Smooth muscle cell (in vitro differentiated cells): ENCODE measurements at regions not wholly inside any gene's neighbourhood (a gene's known extent, or its start where the extent isn't known, plus 50 kb on each side); places are given as distances from the start of the nearest gene placed in this dataset.

Source experiments
- DNase-seq: peaks from one replicate; lab custom pipeline; 2025; ENCODE audit not compliant: unreplicated experiment; lab: John Stamatoyannopoulos, UW
- H2AFZ ChIP-seq: fragments of 200-600 bp; sonication (generic); 2 replicates; pipeline ENCODE4 v1.6.0; 2016; ENCODE audit warnings: antibody characterized with exemption, low read depth, mild to moderate bottlenecking
- H3F3A ChIP-seq: fragments of 200-600 bp; sonication (generic); 2 replicates; pipeline ENCODE4 v1.6.0; 2017; ENCODE audit warnings: antibody characterized with exemption, low read depth
- H3K27ac ChIP-seq: fragments of 200-600 bp; sonication (generic); 2 replicates; pipeline ENCODE4 v1.5.1; 2016; ENCODE audit warnings: low read depth, mild to moderate bottlenecking
- H3K27me3 ChIP-seq: fragments of 200-600 bp; sonication (generic); 2 replicates; pipeline ENCODE4 v1.6.1; 2016; ENCODE audit warnings: low read depth, mild to moderate bottlenecking
- H3K36me3 ChIP-seq: fragments of 200-600 bp; sonication (generic); 2 replicates; pipeline ENCODE4 v1.5.1; 2016; ENCODE audit warnings: low read depth
- H3K4me1 ChIP-seq: fragments of 200-600 bp; sonication (generic); 2 replicates; pipeline ENCODE4 v1.5.1; 2016; ENCODE audit warnings: low read depth
- H3K4me2 ChIP-seq: fragments of 200-600 bp; sonication (generic); 2 replicates; pipeline ENCODE4 v1.6.0; 2016; ENCODE audit warnings: mild to moderate bottlenecking
- H3K4me3 ChIP-seq: fragments of 200-600 bp; sonication (generic); 2 replicates; pipeline ENCODE4 v1.5.1; 2016; ENCODE audit warnings: mild to moderate bottlenecking
- H3K79me2 ChIP-seq: fragments of 200-600 bp; sonication (generic); 2 replicates; pipeline ENCODE4 v1.6.0; 2016; ENCODE audit warnings: low read depth, mild to moderate bottlenecking
- H3K9ac ChIP-seq: fragments of 200-600 bp; sonication (generic); 2 replicates; pipeline ENCODE4 v1.6.0; 2016; ENCODE audit warnings: low read depth
- H3K9me3 ChIP-seq: fragments of 200-600 bp; sonication (generic); replicated peaks from 2 replicates; pipeline ENCODE4 v1.5.1; 2016; ENCODE audit warnings: low read depth
- H4K20me1 ChIP-seq: fragments of 200-600 bp; sonication (generic); 2 replicates; pipeline ENCODE4 v1.6.0; 2016; ENCODE audit warnings: low read depth
- WGBS: methylation state at CpG from one replicate; pipeline ENCODE4 v1.1.7; 2016; ENCODE audit warnings: low lambda C conversion rate; 5-methylcytosine and 5-hydroxymethylcytosine counted together
- TF ChIP-seq, protein P1 (sequence below): fragments of 200-600 bp; sonication (generic); IDR thresholded peaks from 2 replicates; pipeline ENCODE4 v1.5.1; 2017; ENCODE audit warnings: borderline replicate concordance, mild to moderate bottlenecking, antibody characterized with exemption; ENCODE audit not compliant: insufficient read depth, poor library complexity, severe bottlenecking

GRCh38 chr12:14308516-14308915, 57.0 kb upstream of the ATF7IP start:
- Histone ChIP-seq H3K9ac (no peak overlapping the region), H3K79me2 (no peaks in the 10 kb centered on the region), H3K9me3 (no peaks in the 10 kb centered on the region), H3K27ac (no peak overlapping the region), H3K4me3 (no peak overlapping the region), H2AFZ (no peak overlapping the region), H3K27me3 (no peaks in the 10 kb centered on the region), H3K4me2 (no peak overlapping the region), H3K36me3 (no peaks in the 10 kb centered on the region), H3F3A (no peaks in the 10 kb centered on the region), H4K20me1 (no peaks in the 10 kb centered on the region), H3K4me1 (no peaks in the 10 kb centered on the region)
- no peak for DNase-seq
- TF ChIP-seq, protein P1, sequence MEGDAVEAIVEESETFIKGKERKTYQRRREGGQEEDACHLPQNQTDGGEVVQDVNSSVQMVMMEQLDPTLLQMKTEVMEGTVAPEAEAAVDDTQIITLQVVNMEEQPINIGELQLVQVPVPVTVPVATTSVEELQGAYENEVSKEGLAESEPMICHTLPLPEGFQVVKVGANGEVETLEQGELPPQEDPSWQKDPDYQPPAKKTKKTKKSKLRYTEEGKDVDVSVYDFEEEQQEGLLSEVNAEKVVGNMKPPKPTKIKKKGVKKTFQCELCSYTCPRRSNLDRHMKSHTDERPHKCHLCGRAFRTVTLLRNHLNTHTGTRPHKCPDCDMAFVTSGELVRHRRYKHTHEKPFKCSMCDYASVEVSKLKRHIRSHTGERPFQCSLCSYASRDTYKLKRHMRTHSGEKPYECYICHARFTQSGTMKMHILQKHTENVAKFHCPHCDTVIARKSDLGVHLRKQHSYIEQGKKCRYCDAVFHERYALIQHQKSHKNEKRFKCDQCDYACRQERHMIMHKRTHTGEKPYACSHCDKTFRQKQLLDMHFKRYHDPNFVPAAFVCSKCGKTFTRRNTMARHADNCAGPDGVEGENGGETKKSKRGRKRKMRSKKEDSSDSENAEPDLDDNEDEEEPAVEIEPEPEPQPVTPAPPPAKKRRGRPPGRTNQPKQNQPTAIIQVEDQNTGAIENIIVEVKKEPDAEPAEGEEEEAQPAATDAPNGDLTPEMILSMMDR, result no peak
- WGBS, result 97% methylated on average over 4 of the region's 4 CpGs

DNA sequence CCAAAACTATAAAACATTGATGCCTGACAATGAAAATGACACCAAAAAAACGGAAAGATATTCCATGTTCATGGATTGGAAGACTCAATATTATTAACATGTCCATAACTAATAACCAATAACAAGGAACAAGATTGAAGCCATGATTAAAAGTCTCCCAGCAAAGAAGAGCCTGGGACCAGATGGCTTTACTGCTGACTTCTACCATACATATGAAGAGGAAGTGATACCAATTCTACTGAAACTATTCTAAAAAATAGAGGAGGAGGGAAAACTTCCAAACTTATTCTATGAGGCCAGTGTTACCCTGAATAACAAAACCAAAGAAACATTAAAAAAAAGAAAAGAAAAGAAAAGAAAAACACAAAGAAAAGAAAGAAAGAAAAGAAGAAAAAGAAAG, 54.6 kb upstream of the ATF7IP start:
- H3K4me1 ChIP-seq, result no peaks in the 10 kb centered on the region
- no peak overlapping the region for H3K4me2 ChIP-seq
- H4K20me1 ChIP-seq, result no peaks in the 10 kb centered on the region
- H3K36me3 ChIP-seq, result no peaks in the 10 kb centered on the region
- no peaks in the 10 kb centered on the region for H3K9me3 ChIP-seq
- H3K27ac ChIP-seq, result no peak overlapping the region
- H3K4me3 ChIP-seq, result no peak overlapping the region
- no peak for DNase-seq
- TF ChIP-seq, protein P1, result no peak
- no peaks in the 10 kb centered on the region for H3K27me3 ChIP-seq
- 82% methylated on average over 1 of the region's 1 CpG for WGBS
- H3K9ac ChIP-seq, result no peak overlapping the region
- no peak overlapping the region for H2AFZ ChIP-seq
- no peaks in the 10 kb centered on the region for H3F3A ChIP-seq
- H3K79me2 ChIP-seq, result no peaks in the 10 kb centered on the region

DNA sequence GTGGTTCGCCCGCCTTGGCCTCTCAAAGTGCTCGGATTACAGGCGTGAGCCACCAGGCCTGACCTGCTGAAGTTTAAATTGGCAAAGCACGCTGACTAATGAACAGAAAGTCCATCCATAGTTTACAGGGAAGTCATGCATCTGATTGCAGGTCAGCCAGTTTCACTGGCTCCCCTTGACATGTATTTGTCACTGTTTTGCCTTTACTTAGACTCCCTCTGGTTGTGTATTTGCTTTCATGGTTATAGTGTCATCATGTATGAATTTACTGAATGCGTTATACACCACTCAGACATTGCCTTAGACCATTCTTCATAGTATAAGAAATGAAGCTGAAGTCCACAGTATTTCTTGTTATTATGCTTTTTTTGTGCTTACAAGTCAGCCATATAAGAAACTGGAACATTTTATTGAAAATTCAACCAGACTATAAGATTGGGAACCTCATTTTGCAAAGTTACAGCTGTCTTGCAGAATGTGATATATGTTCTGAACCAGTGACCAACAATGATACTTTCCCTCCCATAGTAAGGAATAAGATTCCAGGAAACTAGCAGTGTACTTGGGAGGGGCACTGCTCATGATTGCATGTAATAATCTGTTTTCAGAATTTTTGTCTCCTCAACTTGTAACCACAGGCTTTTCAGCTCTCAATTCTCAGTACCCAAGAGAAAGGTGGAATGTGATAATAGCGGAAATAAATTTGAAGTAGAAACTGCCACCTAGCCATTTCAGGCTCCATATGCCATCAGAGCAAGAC, 51.9 kb upstream of the ATF7IP start:
- no peaks in the 10 kb centered on the region for H3F3A ChIP-seq
- no peaks in the 10 kb centered on the region for H3K4me1 ChIP-seq
- peak overlapping the region; percentile 44 for H3K27ac ChIP-seq
- no peaks in the 10 kb centered on the region for H3K79me2 ChIP-seq
- H3K36me3 ChIP-seq, result no peaks in the 10 kb centered on the region
- no peak for DNase-seq
- no peak overlapping the region for H3K4me3 ChIP-seq
- H3K9ac ChIP-seq, result no peak overlapping the region
- TF ChIP-seq, protein P1, result no peak
- H4K20me1 ChIP-seq, result no peaks in the 10 kb centered on the region
- 89% methylated on average over 7 of the region's 7 CpGs for WGBS
- H3K27me3 ChIP-seq, result no peaks in the 10 kb centered on the region
- no peak overlapping the region for H3K4me2 ChIP-seq
- no peaks in the 10 kb centered on the region for H3K9me3 ChIP-seq
- no peak overlapping the region for H2AFZ ChIP-seq

DNA sequence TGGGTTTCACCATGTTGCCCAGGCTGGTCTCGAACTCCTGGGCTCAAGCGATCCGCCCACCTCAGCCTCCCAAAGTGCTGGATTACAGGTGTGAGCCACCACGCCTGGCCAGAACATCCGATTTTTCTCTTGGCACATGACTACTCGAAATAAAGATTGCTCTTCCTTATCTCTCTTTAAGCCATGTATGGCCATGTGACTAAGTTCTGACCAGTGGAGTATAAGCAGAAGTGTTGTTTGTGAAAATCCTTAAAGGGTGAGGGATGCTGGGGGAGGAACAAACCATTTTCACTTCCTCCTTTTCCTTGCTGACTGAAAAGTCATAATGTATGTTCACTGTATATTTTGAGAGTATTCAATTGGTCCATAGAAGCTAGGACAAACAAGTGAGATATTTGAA, 50.7 kb upstream of the ATF7IP start:
- H3F3A ChIP-seq, result no peaks in the 10 kb centered on the region
- H3K36me3 ChIP-seq, result no peaks in the 10 kb centered on the region
- TF ChIP-seq, protein P1, result no peak
- no peak for DNase-seq
- WGBS, result 94% methylated on average over 6 of the region's 6 CpGs
- H3K4me2 ChIP-seq, result no peak overlapping the region
- no peak overlapping the region for H2AFZ ChIP-seq
- H3K9me3 ChIP-seq, result no peaks in the 10 kb centered on the region
- no peaks in the 10 kb centered on the region for H3K79me2 ChIP-seq
- H3K4me1 ChIP-seq, result no peaks in the 10 kb centered on the region
- H4K20me1 ChIP-seq, result no peaks in the 10 kb centered on the region
- H3K27ac ChIP-seq, result no peak overlapping the region
- no peak overlapping the region for H3K4me3 ChIP-seq
- H3K27me3 ChIP-seq, result no peaks in the 10 kb centered on the region
- H3K9ac ChIP-seq, result no peak overlapping the region
